ENCODE measurements at regions not wholly inside any gene's neighbourhood (a gene's known extent, or its start where the extent isn't known, plus 50 kb on each side); places are given as distances from the start of the nearest gene placed in this dataset.

- TF ChIP-seq ZBTB7A (IDR thresholded peaks at IDR 0.05; ENCODE audit: low read depth) (no peak), TEAD4 (IDR thresholded peaks at IDR 0.05) (no peak), NFIC (IDR thresholded peaks at IDR 0.05) (no peak), EP300 (IDR thresholded peaks at IDR 0.05; ENCODE audit: borderline replicate concordance) (no peak), REST (IDR thresholded peaks at IDR 0.05; ENCODE audit: low read depth) (no peak), TCF12 (IDR thresholded peaks at IDR 0.05; ENCODE audit: low read depth) (no peak), FOXM1 (IDR thresholded peaks at IDR 0.05; ENCODE audit: borderline replicate concordance, low read depth) (no peak), RAD21 (IDR thresholded peaks at IDR 0.05; ENCODE audit: low read depth) (no peak), EGR1 (IDR thresholded peaks at IDR 0.05) (no peak), YY1 (IDR thresholded peaks at IDR 0.05; ENCODE audit: low read depth) (no peak), TAF1 (IDR thresholded peaks at IDR 0.05; ENCODE audit: low read depth) (no peak), CREB1 (IDR thresholded peaks at IDR 0.05; ENCODE audit: low read depth) (no peak), CEBPB (IDR thresholded peaks at IDR 0.05) (no peak)
- TF ChIP-seq, protein P1, sequence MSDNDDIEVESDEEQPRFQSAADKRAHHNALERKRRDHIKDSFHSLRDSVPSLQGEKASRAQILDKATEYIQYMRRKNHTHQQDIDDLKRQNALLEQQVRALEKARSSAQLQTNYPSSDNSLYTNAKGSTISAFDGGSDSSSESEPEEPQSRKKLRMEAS (IDR thresholded peaks at IDR 0.05), result no peak
- TF ChIP-seq, protein P2, sequence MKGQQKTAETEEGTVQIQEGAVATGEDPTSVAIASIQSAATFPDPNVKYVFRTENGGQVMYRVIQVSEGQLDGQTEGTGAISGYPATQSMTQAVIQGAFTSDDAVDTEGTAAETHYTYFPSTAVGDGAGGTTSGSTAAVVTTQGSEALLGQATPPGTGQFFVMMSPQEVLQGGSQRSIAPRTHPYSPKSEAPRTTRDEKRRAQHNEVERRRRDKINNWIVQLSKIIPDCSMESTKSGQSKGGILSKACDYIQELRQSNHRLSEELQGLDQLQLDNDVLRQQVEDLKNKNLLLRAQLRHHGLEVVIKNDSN (IDR thresholded peaks at IDR 0.05), result no peak
Measured at GRCh38 chr1:58257003-58257402, 289.5 kb downstream of the OMA1 start.

DNA sequence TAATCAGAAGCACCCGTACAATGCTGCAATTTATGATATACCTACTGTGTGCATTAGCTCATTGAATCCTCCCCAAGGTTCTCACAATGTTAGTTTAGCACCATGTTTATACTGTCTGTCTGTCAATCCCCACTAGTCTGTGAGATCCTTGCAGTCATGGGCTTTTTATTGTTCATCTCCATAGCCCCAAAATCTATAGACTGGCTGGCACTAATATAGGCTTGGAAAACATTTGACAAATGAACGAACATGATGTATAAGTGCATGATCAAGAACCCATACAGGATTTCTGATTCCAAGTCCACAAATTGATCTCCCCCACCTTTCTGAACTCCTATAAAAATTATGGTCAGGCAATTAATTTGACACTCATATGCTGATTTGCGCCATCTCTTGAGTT lies 290.0 kb downstream of the OMA1 start:
- TF ChIP-seq TAF1 (IDR thresholded peaks at IDR 0.05; ENCODE audit: low read depth), result no peak
- TF ChIP-seq NFIC (IDR thresholded peaks at IDR 0.05), result no peak
- no peak for TF ChIP-seq EP300 (IDR thresholded peaks at IDR 0.05; ENCODE audit: borderline replicate concordance)
- no peak for TF ChIP-seq REST (IDR thresholded peaks at IDR 0.05; ENCODE audit: low read depth)
- no peak for TF ChIP-seq FOXM1 (IDR thresholded peaks at IDR 0.05; ENCODE audit: borderline replicate concordance, low read depth)
- no peak for TF ChIP-seq RAD21 (IDR thresholded peaks at IDR 0.05; ENCODE audit: low read depth)
- TF ChIP-seq EGR1 (IDR thresholded peaks at IDR 0.05), result no peak
- TF ChIP-seq TCF12 (IDR thresholded peaks at IDR 0.05; ENCODE audit: low read depth), result no peak
- TF ChIP-seq ZBTB7A (IDR thresholded peaks at IDR 0.05; ENCODE audit: low read depth), result no peak
- TF ChIP-seq, protein P1 (IDR thresholded peaks at IDR 0.05), result no peak
- no peak for TF ChIP-seq TEAD4 (IDR thresholded peaks at IDR 0.05)
- no peak for TF ChIP-seq CEBPB (IDR thresholded peaks at IDR 0.05)

- TF ChIP-seq EP300 (IDR thresholded peaks at IDR 0.05; ENCODE audit: borderline replicate concordance) (no peak), TEAD4 (IDR thresholded peaks at IDR 0.05) (no peak), RAD21 (IDR thresholded peaks at IDR 0.05; ENCODE audit: low read depth) (no peak), YY1 (IDR thresholded peaks at IDR 0.05; ENCODE audit: low read depth) (no peak), CREB1 (IDR thresholded peaks at IDR 0.05; ENCODE audit: low read depth) (no peak), FOXM1 (IDR thresholded peaks at IDR 0.05; ENCODE audit: borderline replicate concordance, low read depth) (no peak), CEBPB (IDR thresholded peaks at IDR 0.05) (no peak), ZBTB7A (IDR thresholded peaks at IDR 0.05; ENCODE audit: low read depth) (no peak), TCF12 (IDR thresholded peaks at IDR 0.05; ENCODE audit: low read depth) (no peak), REST (IDR thresholded peaks at IDR 0.05; ENCODE audit: low read depth) (no peak), EGR1 (IDR thresholded peaks at IDR 0.05) (no peak)
- TF ChIP-seq, protein P1 (IDR thresholded peaks at IDR 0.05), result no peak
Measured at GRCh38 chr1:58256041-58256440, 290.5 kb downstream of the OMA1 start.

DNA sequence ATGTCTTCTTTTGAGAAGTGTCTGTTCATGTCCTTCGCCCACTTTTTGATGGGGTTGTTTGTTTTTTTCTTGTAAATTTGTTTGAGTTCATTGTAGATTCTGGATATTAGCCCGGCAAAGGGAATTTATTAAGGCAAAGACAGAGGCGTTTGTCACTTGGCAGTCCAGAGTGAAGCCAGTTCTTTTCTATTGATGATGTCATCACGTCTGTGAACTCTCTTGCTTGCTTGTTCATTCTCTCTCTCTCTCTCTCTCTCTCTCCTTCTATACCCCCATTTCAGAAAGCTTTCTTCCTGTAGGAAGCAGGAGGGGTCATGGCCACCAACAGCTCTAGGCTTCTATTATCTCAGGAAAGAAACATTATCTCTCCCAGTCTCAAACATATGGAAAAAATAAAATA lies 291.3 kb downstream of the OMA1 start:
- no peak for TF ChIP-seq FOXM1 (IDR thresholded peaks at IDR 0.05; ENCODE audit: borderline replicate concordance, low read depth)
- no peak for TF ChIP-seq RAD21 (IDR thresholded peaks at IDR 0.05; ENCODE audit: low read depth)
- TF ChIP-seq EP300 (IDR thresholded peaks at IDR 0.05; ENCODE audit: borderline replicate concordance), result no peak
- TF ChIP-seq REST (IDR thresholded peaks at IDR 0.05; ENCODE audit: low read depth), result no peak
- no peak for TF ChIP-seq TEAD4 (IDR thresholded peaks at IDR 0.05)
- TF ChIP-seq, protein P1 (IDR thresholded peaks at IDR 0.05), result no peak
- TF ChIP-seq, protein P2 (IDR thresholded peaks at IDR 0.05), result no peak
- no peak for TF ChIP-seq NFIC (IDR thresholded peaks at IDR 0.05)
- TF ChIP-seq TCF12 (IDR thresholded peaks at IDR 0.05; ENCODE audit: low read depth), result no peak
- TF ChIP-seq CREB1 (IDR thresholded peaks at IDR 0.05; ENCODE audit: low read depth), result no peak
- TF ChIP-seq CEBPB (IDR thresholded peaks at IDR 0.05), result no peak
- TF ChIP-seq EGR1 (IDR thresholded peaks at IDR 0.05), result no peak
- TF ChIP-seq ZBTB7A (IDR thresholded peaks at IDR 0.05; ENCODE audit: low read depth), result no peak
- no peak for TF ChIP-seq YY1 (IDR thresholded peaks at IDR 0.05; ENCODE audit: low read depth)
- TF ChIP-seq TAF1 (IDR thresholded peaks at IDR 0.05; ENCODE audit: low read depth), result no peak

Data from Ishikawa (cell line).